Fibroblast of skin of left biceps (primary cell): ENCODE measurements at regions not wholly inside any gene's neighbourhood (a gene's known extent, or its start where the extent isn't known, plus 50 kb on each side); places are given as distances from the start of the nearest gene placed in this dataset.
"Not testable (repeated sequence)": the region's sequence is repeated elsewhere in the genome, so short reads cannot be mapped to it uniquely, and the experiment has no call there.

Experiments used
- DNase-seq, 2 experiments: peaks; one replicate each; pipeline ENCODE4 v3.0.0-alpha.2; 2013; ENCODE audit warnings: low read depth in 2 of 2

DNA sequence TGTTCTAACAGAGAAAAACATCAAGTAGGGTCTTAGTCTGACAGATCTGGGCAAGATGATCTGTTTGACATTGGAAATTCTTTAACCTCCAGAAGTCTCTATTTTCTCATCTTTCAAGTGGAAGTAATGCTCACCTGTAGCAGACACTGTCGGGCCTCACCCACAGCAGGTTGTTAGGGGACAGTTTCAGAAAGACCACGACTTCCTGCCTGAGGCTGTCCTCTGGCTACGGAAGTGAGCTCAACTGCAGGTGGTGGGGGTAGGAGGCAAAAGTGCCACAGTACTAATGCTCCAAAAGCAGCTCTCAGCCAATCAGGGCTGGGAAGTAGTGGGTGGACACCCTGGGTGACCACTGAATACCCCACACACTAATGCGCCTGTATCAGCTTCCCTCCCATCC is 111.4 kb upstream of the TOPAZ1 start:
- DNase-seq = no peak

DNA sequence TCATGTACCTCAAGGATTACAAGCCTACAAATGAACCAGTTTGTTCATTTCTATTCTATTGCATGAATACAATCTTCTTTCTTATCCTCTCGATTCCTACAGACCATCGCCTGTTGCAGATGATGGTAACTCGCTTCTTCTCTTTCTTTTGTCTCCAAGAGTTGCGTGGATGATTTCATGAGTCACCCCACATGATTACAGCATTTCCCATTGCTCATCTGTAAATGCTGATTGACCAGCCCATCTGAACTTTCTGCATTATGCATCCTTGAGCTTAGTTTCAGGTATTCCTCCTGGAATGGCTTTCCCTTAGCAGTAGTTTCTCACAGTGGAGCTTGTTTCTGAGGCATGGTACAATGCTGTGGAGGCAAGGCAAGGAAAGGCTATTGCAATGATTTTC is 109.6 kb upstream of the TOPAZ1 start:
- no peak for DNase-seq

DNA sequence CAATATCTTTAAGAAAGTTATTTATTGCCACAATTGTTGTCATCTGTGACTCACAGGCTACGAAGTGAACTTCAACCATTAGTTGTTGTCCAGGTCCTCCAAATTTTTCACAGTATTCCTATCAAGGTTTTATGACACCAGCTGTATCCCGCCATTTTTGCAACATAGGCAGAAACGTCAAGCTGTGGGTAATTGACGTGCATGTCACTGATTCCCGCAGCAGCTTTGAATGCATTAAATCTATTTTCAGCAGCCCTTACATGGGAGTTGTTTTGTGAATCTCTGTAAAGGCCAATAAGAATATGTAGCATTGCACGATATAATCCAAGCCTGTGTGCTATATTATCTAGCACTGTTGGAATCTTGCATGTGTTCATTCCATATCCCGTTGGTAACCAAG is 109.1 kb upstream of the TOPAZ1 start:
- DNase-seq = no peak

DNA sequence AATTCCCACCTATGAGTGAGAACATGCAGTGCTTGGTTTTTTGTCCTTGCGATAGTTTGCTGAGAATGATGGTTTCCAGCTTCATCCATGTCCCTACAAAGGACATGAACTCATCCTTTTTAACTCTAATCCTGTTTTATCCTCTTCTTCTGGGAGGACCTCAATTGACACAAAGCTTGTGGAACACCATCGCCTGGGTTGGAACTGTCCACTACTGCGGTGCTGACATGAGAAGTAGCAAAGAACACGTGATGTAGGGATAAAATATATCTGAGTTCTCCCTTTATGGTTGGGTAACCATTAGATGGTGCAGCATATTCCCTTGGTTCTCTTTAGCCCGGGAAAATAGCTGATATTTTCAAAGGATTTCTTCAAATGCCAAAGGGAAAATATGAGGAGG is 105.3 kb upstream of the TOPAZ1 start:
- no peak for DNase-seq

DNA sequence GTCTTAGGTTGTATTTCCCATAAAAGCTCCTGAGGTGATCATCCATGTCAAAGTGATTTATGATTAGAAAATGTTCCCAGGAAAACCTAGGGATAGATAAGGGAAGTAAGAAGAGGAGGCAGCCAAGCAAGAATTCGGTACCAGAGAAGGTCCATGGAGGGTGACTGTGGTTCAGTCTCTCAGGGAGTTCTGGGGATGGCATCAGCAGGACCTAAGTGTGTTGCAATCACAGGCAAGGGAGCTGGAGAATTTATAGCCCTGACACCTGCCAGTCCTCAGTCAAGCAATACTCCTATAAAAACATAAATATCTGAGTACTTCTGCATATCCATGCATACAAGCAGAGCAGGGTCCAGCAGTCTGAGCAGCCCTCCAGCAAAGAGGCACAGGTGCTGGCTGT is 95.6 kb upstream of the TOPAZ1 start:
- no peak for DNase-seq

DNA sequence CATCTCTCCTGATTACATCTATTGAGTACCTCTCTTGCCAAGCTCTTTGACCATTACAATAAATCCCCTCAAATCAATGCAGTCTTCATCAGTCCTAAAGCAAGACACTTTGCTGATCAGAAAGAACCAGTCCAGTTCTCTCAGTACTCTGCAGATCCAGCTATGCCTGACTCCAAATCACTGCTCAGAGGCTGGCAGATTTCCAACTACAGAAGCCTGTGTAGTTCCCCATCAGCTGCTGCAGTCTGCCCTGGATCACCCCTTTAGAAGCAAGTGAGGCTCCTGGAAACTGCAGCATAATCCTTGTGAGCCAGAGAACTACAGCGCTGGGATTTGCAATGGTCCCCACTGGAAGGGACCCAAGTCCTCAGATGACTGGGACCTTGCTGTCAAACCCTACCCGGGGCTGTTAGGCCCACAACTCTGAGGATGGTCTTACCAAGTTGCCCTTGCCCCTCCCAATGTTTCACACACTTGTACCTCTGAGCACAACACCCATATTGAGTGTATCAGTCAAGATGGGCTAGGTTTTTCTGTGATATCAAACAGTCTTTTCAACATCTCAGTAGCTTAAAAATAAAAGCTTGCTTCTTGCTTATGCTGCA is 81.9 kb upstream of the TOPAZ1 start:
- no peak for DNase-seq

DNA sequence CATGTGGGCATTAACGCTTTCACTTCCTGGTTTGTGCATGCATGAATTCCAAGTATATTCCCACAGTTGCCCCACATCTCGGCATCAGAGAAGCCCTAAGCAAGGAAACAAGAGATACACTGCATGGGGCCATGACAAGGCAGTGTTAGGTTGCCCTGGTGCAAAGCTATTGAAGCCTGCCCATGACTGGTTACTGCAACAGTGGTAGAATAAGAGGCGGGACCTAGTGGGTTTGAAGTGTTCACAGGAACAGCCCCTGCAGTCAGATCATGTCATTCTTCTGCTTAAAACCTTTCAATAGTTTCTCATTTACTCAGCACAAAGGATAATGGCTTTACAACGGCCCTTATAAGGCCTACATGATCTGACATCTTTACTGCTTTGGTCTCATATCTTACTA is 80.9 kb upstream of the TOPAZ1 start:
- DNase-seq = no peak

DNA sequence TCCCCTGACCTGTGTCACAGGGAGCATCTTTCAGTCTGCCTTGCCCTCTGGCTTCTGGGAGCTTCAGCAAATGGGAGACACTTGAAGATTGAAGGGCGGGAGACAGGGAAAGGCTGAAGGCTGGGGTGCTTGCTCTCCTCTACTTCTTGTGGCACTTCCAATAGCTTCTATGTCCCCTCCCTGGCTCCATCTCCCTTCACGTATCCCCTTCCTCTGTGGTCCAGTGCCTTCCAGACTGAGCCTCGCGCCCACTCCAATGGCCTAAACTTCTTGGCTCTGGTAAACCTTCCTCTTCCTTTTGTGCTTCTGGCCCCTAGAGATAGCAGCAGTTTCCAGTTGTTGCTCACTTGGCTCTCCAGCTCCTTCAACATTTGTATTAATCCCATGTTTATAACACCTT is 69.8 kb upstream of the TOPAZ1 start:
- DNase-seq = no peak

DNA sequence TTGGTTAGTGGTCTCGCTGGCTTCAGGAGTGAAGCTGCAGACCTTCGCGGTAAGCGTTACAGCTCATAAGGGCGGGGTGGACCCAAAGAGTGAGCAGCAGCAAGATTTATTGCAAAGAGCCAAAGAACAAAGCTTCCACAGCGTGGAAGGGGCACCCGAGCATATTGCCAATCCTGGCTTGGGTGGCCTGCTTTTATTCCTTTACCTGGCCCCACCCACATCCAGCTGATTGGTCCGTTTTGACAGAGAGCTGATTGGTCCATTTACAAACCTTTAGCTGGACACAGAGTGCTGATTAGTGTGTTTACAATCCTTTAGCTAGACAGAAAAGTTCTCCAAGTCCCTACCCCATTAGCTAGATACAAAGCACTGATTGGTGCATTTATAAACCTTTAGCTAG is 69.0 kb upstream of the TOPAZ1 start:
- DNase-seq = not testable (repeated sequence)

DNA sequence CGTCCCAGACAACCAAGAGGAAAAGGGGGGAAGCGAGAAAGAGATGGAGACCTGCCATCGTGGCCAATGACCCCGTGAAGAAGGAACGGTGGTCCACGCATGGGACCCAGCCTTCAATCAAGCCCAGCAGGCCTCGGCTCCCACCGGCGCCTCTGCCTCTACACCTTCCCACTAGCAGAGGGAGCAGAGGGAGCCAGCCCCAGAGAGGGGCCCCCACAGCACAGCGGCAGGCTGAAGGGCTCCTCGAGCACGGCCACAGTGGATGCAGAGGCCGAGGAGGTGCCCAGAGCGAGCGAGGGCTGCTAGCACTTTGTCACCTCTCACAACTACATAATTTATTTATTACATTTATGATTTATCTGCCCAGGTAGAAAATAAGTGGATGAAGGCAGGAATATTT is 68.4 kb upstream of the TOPAZ1 start:
- no peak for DNase-seq

DNA sequence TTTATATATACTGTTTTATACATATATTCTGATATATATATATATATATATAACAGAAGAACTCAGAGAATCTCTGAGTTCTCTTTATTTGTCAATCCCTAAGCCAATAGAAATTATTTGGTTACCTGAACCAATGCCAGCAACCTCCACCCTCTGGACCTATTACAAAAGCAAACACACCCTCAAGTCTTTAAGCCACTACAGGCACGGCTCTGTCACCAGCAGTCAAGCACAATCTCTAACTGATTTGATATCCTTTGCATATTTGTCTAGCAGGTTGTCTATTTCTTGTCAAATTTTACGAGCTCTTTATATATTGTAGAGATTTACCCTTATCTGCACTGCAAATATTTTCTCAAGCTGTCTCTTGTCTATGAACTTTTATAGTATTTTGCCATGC is 66.6 kb upstream of the TOPAZ1 start:
- no peak for DNase-seq

DNA sequence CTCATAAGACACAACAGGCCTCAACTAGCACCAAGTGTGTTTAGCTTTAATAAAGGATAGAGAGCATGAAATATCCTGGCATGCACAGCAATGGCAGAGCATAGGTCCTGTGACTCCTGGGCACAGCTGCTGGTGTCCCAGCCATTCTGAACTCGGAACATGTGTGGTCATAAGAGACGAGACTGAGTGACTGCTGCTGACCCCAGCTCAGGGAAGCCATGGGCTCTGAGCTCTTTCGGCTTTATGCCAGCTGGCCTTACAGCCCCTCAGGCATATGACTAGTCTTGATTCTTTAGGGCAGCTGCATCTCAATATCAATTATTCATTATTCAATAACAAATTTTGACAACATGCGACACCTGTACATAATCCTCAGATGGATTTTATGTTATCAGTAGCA is 62.4 kb upstream of the TOPAZ1 start:
- DNase-seq = no peak

DNA sequence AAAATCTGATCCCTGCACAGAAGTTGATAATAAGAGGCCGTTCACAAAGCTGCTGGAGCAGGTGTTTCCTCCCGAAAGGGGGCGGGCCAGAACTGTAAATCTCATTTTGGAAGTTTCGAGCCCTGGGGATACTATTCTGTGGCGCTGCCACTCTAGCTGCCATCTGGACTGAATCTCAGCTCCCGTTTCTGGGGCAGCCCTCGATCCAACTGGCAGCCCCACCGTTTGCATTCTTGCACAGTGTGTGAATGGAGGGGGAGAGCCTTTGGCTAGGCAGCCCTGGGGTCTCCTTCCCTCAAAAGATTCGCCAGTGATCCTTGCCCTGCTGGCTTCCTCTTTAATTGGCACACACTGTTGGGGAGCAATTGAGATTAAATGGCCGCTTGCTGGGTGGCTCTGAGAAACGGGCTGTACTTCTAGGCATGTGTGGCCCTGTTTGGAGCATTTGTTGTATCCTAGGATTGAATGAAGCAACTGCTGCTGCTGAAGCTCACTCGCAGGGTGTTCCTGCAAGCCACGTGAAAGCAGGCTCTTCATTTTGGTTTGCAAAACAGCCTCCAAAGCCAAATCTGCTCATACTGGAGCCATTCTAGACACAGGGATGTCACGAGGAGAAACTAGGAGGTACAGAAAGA is 57.2 kb upstream of the TOPAZ1 start:
- no peak for DNase-seq

DNA sequence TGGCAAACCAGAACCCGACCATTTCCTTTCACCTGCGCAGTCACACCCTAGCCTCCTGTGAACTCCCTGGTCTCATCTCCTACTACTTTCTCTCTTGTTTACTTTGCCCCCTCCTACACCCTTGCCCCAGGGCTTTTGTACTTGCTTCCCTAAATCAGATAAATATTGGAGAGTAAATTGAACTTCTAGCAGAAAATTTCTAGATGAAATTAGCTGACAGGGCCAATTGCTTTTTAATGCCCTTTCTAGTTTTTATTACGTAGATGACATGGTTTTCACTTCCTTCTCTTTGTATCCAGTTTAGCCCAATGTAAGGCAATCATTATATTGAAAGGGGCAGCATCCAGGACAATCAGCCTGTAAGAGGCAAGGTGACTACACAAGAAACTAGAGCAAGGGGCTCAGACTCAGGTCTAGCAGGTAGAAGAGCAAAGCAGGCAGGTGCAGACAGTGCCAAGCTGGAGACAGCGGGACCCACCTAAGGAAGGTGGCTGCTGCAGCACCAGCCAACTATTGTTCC is 56.2 kb upstream of the TOPAZ1 start:
- DNase-seq = no peak

DNA sequence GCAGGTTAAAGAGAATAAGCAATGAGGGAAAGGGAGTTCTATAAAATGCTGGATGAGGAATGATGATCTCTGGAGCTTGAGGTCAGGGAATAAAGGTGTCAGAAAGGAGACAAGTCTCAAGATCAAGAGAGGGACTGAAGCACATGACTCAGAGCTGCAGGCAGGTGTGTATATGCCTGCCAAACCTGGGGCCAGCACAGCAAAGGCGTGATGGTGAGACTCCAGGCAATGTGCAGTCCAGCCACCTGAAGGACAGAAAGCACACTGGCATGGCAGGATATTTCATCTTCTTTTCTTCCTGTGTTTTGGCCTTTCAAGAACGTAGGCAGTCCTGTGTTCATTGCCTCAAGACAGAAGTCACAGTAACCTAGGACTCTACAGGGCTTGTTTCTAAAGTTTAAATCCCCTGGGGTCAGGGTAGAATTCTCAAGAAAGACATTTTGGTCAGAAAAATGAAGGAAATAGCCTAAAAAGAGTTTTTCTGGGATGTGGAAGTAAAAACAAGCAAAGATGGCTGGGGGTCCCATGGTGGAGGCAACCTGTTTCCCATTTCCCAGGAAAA is 55.5 kb upstream of the TOPAZ1 start:
- no peak for DNase-seq

DNA sequence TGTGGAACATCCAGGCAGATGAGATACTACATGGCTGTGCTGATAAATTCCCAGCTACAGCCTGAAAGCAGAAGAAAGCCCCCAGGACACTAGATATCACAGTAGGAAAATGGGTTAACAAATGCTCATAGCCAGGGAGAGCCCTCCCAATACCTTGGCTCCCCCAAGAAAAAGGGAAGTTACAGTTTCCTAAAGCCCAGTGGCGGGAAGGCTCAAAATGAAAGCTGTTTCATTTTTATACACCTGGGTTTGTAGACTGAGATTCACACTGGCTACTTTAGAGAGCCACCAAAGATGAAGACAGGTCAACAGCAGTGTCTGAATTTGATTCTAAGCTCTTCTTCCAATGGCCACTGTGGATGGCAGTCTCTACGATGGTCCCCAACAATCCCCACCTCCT is 55.0 kb upstream of the TOPAZ1 start:
- no peak for DNase-seq
